GM19043 (cell line): ENCODE measurements at regions not wholly inside any gene's neighbourhood (a gene's known extent, or its start where the extent isn't known, plus 50 kb on each side); places are given as distances from the start of the nearest gene placed in this dataset.
A peak's percentile ranks its signal among the peaks of the same experiment; 100 is the strongest.

Source experiments
- ATAC-seq: cut with Tn5 transposase; IDR thresholded peaks from one replicate; pipeline ENCODE4 v1.9.1; 2021; ENCODE audit warnings: low read depth; ENCODE audit not compliant: unreplicated experiment

GRCh38 chr13:90947976-90948375 lies 399.5 kb upstream of the MIR17HG start:
- ATAC-seq: no peak

- no peak for ATAC-seq
Measured at GRCh38 chr13:90950160-90950559, 397.3 kb upstream of the MIR17HG start.

DNA sequence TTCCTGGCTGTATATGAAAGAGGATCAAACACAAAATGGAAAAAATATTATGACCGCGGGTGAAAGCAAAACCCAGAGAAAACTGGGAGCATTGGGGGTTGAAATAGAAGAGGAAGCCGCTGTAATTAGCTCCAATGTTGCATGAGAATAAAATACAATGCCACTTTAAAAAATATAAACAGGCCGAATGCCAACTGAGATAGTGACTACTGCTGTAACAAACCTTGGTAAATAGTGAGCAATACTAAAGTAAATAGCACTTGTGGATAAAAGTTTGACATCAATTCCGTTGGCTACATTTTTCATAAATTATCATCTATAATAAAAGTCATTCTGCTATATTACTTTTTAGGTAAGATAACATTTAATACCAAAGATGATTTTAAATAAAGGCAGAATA lies 395.8 kb upstream of the MIR17HG start:
- ATAC-seq: no peak

GRCh38 chr13:90952326-90952725 lies 395.2 kb upstream of the MIR17HG start:
- no peak for ATAC-seq

DNA sequence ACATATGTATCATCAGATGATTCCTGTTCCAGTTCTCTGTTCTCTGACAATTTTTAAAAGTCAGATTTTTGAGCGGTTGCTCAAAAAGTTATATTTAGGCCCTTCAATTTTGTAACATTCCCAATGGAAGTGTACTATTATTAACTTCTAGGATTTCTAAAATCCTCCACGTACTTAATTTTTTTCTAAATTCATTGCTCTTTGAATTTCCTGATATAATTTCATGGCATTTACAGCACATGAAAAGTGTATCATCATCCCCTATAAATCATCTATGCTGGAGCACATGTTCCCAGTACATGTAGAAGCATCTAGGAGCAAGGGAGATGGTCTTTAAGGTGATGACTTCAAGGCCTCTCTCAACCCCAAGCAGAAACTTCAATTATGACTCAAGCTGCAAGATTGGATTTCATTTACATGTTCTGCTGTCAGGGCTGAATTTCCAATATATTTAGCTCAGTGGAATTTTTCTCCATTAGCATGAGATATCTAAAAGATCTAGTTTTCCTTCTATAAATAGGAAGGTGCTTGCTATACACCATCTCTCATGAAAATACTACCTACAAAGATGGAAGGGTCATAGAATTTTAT lies 392.8 kb upstream of the MIR17HG start:
- ATAC-seq: no peak

DNA sequence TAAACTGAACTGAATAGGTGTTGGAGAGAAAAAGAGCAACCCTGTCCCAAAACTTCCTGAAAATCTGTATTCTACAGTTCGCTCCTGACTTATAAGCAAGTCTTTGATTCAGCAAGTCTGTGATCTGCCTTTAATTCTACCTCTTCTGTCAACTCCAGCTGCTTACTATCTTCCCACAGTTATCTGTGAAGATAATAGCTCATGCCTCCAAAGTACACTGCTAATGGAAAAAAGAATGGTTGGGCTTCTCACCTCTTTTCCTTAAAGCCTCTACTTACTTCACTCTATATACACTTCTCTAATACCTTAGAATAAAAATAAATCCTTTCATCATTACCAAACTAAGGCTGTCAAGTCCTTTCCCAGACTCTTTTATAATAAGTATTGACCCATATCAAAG lies 391.5 kb upstream of the MIR17HG start:
- no peak for ATAC-seq

DNA sequence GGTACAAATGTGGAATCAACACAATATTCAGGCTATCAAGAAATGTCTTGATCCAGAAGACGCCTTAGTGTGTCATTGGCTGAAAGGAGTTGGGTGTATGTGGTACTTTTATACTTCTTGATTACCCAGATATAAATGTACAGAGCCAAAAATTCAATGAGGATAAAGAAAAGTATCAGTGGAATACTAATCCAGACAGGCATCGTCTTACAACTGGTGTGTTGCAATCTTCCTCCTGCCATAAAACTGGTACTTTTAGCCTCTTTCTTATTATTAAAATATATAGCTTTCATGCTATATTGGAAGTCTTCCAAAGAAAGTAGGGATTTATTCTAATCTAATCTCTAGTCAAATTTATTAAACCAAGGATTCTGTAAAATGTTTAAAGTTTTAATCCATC lies 388.6 kb upstream of the MIR17HG start:
- ATAC-seq: no peak

DNA sequence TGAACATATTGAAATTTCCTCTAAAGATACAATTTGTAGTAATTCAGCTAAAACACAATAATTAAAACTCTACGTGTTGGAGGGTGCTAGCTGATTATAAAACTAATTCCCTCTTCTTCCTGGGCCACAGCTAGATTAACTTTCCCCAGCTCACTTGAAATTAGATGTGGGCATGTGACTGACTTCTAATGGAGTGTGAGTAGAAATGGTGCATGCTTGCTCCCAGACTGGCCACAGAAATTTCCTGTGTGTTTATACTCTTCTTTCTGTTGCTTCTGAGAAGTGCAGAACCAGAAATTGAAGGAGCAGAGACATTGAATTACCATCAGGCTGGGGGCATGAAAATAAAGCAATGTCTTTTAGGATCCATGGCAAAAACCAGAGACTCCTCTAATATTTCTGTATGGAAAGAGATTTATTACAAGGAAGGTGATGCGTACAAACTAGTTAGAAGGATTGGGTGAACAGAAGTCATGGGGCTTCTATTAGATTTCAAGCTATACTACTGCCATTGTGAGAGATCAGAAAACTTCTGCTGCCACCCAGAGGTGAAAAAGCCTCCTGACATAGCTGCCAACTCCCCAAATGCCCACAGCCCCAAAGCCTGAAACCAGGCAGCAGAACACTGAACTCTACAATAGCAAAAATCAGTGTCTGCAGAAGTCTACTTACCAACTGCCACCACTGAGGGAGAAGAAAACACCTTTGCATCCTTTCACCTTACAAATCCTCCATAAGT lies 379.2 kb upstream of the MIR17HG start:
- no peak for ATAC-seq

DNA sequence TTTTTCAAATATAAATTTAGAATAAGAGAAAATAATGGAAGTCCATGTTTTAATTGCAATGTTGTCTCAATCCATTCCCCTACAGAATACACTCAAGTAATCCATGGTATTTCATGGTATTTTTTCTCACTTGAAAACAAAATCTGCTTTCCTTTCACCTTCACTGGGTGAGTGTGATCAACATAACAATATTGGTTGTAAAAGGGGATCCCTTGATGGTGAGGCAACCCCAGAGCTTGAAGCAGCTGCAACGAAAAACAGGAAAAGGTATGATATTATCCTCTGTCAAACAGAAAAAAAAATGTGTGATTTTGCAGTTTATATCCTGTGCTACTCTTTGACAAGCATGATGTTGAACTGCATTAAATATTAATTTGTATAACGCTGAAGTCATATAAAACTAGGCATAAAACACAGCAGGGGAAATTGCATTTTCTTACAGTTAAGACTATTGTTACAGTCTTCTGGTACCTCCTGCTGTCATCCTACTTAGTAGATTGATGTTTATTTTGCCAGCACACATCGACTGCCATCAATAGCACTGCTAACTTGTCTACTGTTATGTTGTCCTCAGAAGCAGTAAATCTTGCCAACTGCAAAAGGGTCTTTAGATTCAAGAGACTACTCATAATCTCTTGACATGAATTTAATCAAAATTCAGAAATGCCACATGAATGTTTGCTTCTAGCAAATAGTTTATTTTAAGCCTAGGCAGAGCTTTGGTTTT lies 373.1 kb upstream of the MIR17HG start:
- no peak for ATAC-seq

DNA sequence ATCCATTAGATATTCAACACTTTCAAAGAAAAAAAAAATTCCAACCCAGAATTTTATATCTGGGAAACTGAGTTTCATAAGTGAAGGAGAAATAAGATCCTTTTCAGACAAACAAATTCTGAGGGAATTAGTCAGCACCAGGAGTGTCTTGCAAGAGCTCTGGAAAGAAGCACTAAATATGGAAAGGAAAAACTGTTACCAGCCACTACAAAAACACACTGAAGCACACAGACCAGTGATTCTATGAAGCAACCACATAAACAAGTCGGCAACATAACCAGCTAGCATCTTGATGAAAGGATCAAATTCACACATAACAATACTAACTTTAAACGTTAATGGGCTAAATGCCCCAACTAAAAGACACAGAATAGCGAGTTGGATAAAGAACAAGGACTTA lies 368.4 kb upstream of the MIR17HG start:
- no peak for ATAC-seq

GRCh38 chr13:90984756-90985155 lies 362.7 kb upstream of the MIR17HG start:
- ATAC-seq: no peak

DNA sequence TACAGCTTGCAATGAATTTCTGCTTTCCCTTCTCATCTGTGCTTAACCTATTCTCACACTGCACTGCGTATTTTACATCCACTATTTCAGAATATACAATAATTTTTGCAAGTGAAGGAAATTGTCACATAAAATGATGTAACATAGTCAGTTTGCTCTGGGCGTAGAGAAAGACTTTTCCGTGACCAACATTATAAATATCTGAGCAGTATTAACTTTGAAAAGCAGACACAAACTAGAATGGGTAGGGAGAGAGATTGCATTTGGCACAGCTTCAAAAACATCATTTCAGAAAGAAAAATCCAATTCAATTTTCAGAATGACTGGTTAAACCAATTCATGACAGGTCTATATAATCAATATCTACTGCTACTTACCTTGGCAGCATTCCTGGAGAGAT lies 352.5 kb upstream of the MIR17HG start:
- ATAC-seq: no peak

DNA sequence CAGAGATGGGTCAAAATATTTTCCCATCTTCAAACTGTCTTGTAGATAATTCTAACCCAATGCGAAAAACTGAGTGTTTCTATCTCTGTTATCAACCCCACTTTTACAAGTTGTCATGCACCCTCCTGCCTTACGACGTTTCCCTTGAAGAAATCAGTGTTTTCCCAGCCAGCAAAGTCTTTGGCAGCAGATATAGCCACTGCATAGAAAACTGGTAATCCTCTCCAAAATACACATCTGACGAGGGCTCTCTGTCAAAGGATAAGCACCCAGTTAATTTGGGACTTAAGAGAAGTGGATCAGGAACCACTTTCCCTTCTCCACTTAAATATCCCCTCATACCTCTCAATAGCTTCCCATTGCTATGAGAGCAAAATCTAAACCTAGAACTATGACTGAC lies 351.9 kb upstream of the MIR17HG start:
- ATAC-seq: no peak

GRCh38 chr13:90997951-90998350 lies 349.5 kb upstream of the MIR17HG start:
- no peak for ATAC-seq

- no peak for ATAC-seq
Measured at GRCh38 chr13:90999401-90999800, 348.1 kb upstream of the MIR17HG start.

DNA sequence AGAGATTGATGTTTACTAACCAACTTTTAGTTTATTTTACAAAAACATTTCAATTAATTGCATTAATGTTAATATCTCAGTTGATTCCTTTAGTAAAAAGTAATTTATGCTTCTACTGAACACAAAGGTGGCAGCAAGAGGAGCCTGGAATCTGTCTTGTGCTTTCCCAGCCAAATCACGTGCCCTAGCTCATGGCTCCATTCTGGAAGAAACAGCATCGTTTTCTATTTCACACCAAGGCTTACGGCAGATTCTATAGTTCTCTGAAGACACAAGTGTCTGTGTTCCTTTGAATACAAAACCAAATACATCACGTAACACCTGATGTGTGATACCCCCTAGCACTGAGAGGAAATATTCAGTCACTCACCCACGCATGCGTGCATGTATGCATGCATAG lies 346.1 kb upstream of the MIR17HG start:
- ATAC-seq: no peak

GRCh38 chr13:91014696-91015095 lies 332.8 kb upstream of the MIR17HG start:
- no peak for ATAC-seq

DNA sequence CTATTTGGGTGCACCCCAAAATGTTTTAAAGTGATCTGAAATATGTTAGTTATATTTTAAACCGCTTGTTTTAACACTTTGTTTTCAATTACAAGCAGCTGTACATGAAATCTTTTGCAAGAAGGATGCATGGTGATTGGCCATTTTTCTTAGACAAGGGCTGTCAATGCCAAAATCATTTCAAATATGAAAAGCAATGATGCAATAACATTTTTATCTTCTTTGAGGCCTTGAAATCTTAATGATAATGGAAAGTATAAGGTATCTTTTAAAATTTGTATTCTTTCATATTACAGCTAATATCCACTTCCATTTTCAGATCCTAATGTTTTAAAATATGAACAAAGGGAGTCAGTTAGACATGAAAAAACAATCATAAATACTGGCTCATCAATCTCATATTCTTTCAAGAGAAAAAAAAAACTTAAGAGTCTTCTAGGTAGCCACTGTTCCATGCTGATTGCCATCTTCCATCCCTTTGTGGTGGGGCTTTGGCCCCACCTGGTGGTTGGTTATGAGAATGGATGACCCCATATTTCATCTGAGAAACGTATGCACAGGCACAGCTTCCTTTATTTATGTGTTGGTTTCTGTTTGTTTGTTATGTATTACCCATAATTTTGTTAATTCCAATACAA lies 330.3 kb upstream of the MIR17HG start:
- peak; percentile 95 for ATAC-seq

DNA sequence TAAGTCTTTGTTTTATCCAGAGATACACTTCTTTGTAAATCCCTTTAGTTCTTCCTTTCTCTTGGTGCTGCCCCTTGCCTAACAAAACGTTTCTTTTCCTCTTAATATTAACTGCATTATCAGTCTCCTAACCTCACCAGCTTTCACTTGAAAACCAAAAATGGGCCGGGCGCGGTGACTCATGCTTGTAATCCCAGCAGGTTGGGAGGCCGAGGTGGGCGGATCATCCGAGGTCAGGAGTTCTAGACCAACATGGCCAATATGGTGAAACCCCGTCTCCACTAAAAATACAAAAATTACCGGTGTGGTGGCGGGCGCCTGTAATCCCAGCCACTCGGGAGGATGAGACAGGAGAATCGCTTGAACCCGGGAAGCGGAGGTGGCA lies 329.8 kb upstream of the MIR17HG start:
- ATAC-seq: peak; percentile 10

DNA sequence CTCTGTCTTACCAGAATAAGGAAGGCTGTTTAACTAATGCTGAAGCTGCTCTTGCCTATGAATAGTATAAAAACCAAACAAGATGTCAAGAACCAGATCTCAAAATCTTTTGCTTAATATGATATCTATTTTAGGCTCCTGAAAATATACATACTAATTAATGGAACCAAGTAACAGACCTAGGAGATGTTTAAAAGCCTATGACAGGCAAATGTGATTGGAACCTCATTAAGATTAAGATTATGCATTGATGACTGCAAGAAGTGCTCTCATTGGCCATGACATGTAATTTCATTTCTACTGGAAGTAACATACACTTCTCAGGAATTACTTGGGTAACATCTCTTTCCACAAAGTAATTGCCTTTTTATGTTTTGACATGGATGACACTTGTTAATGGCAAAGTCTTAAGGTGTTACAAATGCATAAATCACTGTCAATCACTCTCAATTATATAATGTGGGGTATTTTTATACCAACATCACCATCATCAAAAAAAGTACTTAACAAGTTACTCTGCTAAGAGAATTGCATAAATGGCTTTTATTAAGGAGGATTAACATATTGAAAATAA lies 326.9 kb upstream of the MIR17HG start:
- no peak for ATAC-seq

- no peak for ATAC-seq
Measured at GRCh38 chr13:91024157-91024792, 323.2 kb upstream of the MIR17HG start.
